ENCODE measurements at regions not wholly inside any gene's neighbourhood (a gene's known extent, or its start where the extent isn't known, plus 50 kb on each side); places are given as distances from the start of the nearest gene placed in this dataset.

DNA sequence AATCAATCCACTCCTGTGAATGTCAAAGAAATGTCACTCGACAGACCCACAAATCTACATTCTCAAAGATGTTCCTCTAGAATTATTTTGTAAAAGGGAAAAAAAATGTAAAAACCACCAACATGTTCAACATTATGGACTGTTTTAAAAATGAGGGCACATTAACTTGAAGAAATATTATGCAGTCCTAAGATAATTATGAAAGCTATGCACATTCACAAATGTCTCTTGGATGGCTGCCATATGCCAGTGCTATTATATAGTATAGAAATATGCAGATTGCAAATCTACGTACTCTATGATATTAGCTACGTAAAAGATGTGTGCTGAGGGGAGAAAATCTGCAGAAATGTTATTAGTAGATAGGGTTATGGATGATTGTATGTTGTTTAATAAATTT is 334.2 kb downstream of the BMP4 start:
- Histone ChIP-seq H3K9me2 (ENCODE audit: insufficient read depth) (no peaks in the 10 kb centered on the region), H3K4me1 (replicated peaks; ENCODE audit: insufficient read depth) (0 out of 2 replicates have a peak, but pooled peaks cover 10% of the 10 kb centered on the region), H2AFZ (no peak overlapping the region), H3K4me3 (no peak overlapping the region), H3K79me2 (ENCODE audit: low read depth) (no peaks in the 10 kb centered on the region), H3K9me3 (ENCODE audit: insufficient read depth, low read depth) (no peaks in the 10 kb centered on the region; the same call in 1 of the 2 replicates), H3K36me3 (ENCODE audit: low read depth) (no peaks in the 10 kb centered on the region), H3K27ac (no peak overlapping the region), H3F3A (ENCODE audit: insufficient read depth, low read depth) (no peaks in the 10 kb centered on the region), H3K27me3 (ENCODE audit: insufficient read depth, low read depth) (no peaks in the 10 kb centered on the region), H4K20me1 (ENCODE audit: insufficient read depth) (no peaks in the 10 kb centered on the region), H3K4me2 (no peak overlapping the region)
- TF ChIP-seq, protein P1, sequence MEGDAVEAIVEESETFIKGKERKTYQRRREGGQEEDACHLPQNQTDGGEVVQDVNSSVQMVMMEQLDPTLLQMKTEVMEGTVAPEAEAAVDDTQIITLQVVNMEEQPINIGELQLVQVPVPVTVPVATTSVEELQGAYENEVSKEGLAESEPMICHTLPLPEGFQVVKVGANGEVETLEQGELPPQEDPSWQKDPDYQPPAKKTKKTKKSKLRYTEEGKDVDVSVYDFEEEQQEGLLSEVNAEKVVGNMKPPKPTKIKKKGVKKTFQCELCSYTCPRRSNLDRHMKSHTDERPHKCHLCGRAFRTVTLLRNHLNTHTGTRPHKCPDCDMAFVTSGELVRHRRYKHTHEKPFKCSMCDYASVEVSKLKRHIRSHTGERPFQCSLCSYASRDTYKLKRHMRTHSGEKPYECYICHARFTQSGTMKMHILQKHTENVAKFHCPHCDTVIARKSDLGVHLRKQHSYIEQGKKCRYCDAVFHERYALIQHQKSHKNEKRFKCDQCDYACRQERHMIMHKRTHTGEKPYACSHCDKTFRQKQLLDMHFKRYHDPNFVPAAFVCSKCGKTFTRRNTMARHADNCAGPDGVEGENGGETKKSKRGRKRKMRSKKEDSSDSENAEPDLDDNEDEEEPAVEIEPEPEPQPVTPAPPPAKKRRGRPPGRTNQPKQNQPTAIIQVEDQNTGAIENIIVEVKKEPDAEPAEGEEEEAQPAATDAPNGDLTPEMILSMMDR (conservative IDR thresholded peaks at IDR 0.05): no peak
- TF ChIP-seq EZH2 (IDR thresholded peaks at IDR 0.05; ENCODE audit: low read depth): no peak
- ChIA-PET CTCF (no interaction called here), POLR2A (ENCODE audit: unreplicated experiment) (no interaction called here)
- intact Hi-C loops (cut with micrococcal nuclease; ENCODE audit: unreplicated experiment): no loop called here
- BruUV-seq (replicated peaks): no TSS peak
- no peak for DNase-seq

DNA sequence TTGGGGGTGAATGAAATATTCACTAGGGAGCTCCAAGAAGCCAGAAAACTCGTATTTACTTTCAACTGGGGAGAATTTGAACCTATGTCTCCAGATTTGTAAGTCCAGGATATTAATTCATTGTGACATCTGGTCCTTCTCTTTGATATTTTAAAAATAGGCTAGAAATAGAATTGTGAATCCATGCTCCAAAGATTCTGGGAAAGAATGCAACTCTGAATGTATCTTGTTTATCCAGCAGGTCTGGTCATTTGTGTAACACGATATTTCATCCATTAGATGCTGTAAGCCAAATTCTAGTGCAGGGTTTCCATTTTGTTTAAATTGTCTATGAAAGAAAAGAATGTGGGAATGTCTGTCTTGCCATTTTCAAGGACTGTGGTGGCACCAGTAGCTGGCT is 334.7 kb downstream of the BMP4 start:
- TF ChIP-seq, protein P1 (conservative IDR thresholded peaks at IDR 0.05): no peak
- no peak for TF ChIP-seq EZH2 (IDR thresholded peaks at IDR 0.05; ENCODE audit: low read depth)
- DNase-seq: no peak
- H3K4me1 ChIP-seq (replicated peaks; ENCODE audit: insufficient read depth): 0 out of 2 replicates have a peak, but pooled peaks cover 10% of the 10 kb centered on the region
- no peak overlapping the region for H2AFZ ChIP-seq
- H3K9me3 ChIP-seq (ENCODE audit: insufficient read depth, low read depth): no peaks in the 10 kb centered on the region; the same call in 1 of the 2 replicates
- H3K27ac ChIP-seq: no peak overlapping the region
- CTCF ChIA-PET: no interaction called here
- H3K79me2 ChIP-seq (ENCODE audit: low read depth): no peaks in the 10 kb centered on the region
- no peak overlapping the region for H3K4me2 ChIP-seq
- H4K20me1 ChIP-seq (ENCODE audit: insufficient read depth): no peaks in the 10 kb centered on the region
- H3K4me3 ChIP-seq: no peak overlapping the region
- POLR2A ChIA-PET (ENCODE audit: unreplicated experiment): no interaction called here
- no peaks in the 10 kb centered on the region for H3K36me3 ChIP-seq (ENCODE audit: low read depth)
- H3K27me3 ChIP-seq (ENCODE audit: insufficient read depth, low read depth): no peaks in the 10 kb centered on the region
- intact Hi-C loops (cut with micrococcal nuclease; ENCODE audit: unreplicated experiment): no loop called here
- no peaks in the 10 kb centered on the region for H3K9me2 ChIP-seq (ENCODE audit: insufficient read depth)
- no peaks in the 10 kb centered on the region for H3F3A ChIP-seq (ENCODE audit: insufficient read depth, low read depth)
- no TSS peak for BruUV-seq (replicated peaks)

DNA sequence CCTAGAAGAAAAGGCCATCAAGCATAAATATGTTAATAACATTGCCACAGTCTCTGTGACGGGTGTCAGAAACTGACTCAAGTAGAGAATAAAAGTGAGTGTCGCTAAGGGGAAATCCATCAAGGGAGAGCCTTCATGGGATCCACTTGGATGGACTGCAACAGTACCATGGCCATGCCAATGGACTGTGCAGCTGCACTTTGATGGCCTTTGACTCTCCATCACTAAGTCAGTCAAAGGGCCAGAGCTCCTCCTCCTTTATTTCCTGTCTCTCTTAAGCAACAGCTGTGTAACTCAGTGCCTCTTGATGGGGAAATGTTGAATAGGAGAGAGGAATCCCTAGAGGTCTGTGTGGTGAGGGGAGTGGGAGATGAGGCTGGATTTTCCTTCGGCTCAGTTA is 335.2 kb downstream of the BMP4 start:
- Histone ChIP-seq H3K27me3 (ENCODE audit: insufficient read depth, low read depth) (no peaks in the 10 kb centered on the region), H3K4me3 (no peak overlapping the region), H3K4me1 (replicated peaks; ENCODE audit: insufficient read depth) (0 out of 2 replicates have a peak, but pooled peaks cover 10% of the 10 kb centered on the region), H3K4me2 (no peak overlapping the region), H3K9me3 (ENCODE audit: insufficient read depth, low read depth) (no peaks in the 10 kb centered on the region; the same call in 1 of the 2 replicates), H3F3A (ENCODE audit: insufficient read depth, low read depth) (no peaks in the 10 kb centered on the region), H4K20me1 (ENCODE audit: insufficient read depth) (no peaks in the 10 kb centered on the region), H3K27ac (no peak overlapping the region), H3K36me3 (ENCODE audit: low read depth) (no peaks in the 10 kb centered on the region), H2AFZ (no peak overlapping the region), H3K9me2 (ENCODE audit: insufficient read depth) (no peaks in the 10 kb centered on the region), H3K79me2 (ENCODE audit: low read depth) (no peaks in the 10 kb centered on the region)
- POLR2A ChIA-PET (ENCODE audit: unreplicated experiment): no interaction called here
- intact Hi-C loops (cut with micrococcal nuclease; ENCODE audit: unreplicated experiment): no loop called here
- no peak for TF ChIP-seq EZH2 (IDR thresholded peaks at IDR 0.05; ENCODE audit: low read depth)
- TF ChIP-seq, protein P1 (conservative IDR thresholded peaks at IDR 0.05): no peak
- no TSS peak for BruUV-seq (replicated peaks)
- CTCF ChIA-PET: no interaction called here
- DNase-seq: no peak
